IPS DF 4.7 (cell line): ENCODE measurements at regions not wholly inside any gene's neighbourhood (a gene's known extent, or its start where the extent isn't known, plus 50 kb on each side); places are given as distances from the start of the nearest gene placed in this dataset.
"Not testable (repeated sequence)": the region's sequence is repeated elsewhere in the genome, so short reads cannot be mapped to it uniquely, and the experiment has no call there.

Experiments
- DNase-seq: peaks from one replicate; pipeline ENCODE4 v3.0.0-alpha.2; 2013; ENCODE audit warnings: low spot score; ENCODE audit errors: extremely low read depth

DNA sequence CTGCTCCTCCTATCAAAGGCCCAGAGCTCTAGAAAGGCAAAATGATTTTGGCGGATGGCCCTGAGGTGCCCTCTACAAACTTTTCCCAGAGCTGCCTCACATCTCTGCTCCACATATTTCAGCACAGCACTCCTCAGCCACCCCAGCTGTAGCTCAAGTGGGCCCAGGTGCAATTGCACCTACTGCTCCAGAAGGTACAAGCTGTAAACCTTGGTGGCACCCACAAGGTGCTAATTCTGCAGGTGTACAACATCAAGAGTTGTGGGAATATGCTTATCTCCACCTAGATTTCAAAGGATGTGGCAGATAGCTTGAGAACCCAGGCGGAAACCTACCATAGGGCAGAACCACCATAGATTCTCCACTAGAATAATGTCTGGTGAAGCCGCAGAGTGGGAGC, 432.2 kb downstream of the TMEM232 start:
- no peak for DNase-seq

DNA sequence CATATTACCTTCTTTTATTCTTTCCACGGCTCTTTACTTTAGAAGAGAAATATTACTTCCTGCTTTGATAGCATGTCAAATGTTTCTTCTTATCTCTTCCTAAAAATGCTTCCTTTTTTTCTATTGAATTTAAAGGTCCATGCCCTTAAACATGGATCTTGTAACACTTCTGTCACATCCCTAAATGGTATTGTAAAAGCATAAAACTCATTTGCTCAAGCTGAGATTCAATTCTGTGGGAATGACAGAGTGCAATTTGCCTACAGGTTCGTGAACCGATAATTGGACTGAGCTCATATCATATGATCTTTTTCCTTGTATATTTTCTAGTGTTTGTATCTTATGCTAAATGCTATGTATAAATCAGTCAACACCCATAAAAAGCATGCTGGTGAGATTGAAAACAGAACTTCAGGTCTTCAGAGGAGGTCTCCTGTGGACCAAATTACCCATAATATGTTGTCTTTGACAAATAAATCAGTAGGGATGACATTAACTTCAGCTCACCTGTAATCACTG, 429.3 kb downstream of the TMEM232 start:
- no peak for DNase-seq

DNA sequence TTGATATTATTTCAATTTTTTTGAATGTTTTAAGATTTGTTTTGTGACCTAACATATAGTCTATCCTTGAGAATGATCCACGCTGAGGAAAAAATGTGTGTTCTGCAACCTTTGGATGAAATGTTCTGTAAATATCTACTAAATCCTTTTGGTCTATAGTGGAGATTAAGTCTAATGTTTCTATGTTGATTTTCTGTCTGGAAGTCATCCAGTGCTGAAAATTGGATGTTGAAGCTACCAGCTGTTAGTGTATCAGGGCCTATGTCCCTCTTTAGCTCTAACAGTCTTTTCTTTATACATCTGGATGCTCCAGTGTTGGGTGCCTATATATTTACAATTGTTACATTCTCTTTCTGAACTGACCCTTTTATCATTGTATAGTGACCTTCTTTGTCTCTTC, 422.3 kb downstream of the TMEM232 start:
- DNase-seq = no peak

DNA sequence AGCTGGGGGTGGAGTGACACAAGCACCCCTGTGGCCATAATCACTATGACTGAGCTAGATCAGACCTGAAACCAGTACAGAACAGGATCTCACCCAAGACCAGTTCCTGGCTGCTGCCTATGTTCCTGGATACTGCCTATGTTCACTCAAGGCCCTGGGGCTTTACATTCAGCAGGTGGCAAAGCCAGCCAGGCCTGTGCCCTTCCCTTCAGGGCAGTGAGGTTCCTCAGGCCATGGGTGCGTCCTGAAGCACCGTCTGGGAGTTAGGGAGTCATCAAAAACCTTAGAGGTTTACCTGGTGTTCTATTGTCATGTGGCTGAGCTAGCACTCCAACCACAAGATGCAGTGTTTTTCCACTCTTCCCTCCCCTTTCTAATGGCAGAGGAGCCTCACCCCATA, 419.8 kb downstream of the TMEM232 start:
- no peak for DNase-seq

DNA sequence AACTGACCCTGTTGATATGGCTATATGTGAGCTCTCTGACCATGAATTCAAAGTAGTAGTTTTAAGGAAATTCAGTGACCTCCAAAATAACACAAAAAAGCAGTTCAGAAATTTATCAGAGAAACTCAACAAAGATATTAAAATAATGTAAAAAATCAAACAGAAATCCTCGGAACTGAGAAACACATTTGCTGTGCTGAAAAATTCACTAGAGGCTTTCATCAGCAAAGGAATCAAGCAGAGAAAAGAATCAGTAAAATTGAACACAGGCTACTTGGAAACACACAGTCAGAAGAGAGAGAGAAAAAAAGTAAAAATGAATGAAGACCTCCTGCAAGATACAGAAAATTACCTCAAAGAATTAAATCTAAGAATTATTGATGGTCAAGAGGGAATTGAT, 417.2 kb downstream of the TMEM232 start:
- DNase-seq = no peak

DNA sequence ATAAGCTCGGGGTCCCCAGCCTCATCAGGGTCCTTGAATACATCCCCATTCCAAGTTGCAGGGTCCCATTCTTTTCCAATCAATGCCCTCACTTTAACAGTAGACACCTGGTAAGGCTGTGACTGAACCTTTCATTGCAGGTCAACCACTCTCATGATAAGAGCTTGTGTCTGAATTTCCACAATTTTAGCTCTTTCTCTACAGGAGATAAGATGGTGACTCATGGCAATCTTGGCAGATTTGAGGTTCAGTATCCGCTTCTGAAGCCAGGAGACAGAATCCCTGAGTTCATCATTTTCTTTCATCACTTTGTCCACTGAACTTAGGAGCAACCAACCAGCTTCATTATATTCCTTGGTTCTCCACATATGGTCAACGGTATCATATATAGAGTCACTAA, 409.9 kb downstream of the TMEM232 start:
- not testable (repeated sequence) for DNase-seq

DNA sequence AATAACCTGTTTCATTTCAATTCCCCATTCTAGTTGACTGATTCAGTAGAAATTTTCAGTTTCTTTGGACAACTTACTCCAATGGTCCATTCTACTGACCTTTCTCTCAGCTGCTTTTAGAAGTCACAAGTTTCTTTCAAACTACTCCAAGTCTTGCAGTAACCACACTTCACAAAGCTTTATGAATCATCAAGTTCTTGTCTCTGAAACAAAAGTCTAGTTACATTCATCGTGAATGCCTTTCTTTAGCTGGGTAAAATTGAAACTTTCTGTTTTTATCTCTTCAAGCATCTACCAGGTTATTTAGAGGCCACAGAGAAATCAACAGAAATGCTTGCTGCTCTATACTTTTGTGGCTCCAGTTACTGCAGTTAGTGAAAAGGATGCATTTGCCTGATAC, 405.4 kb downstream of the TMEM232 start:
- no peak for DNase-seq

DNA sequence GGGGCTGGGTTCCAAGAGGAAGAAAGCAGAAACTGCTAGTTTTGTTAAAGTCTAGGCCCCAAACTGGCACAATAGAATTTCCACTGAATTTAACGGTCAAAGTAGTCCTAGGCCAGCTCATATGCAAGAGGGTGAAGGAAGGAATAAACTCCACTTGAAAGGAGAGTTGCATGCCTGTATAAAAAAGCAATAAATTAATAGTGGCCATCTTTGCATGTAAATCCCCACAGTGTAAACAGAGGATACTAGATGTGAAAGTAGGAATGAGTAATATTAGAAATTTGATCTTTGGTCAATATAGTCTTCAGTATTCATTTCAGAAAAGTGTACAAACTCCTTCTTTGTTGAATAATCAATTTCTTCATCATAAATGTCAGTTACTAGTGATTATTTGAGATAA, 403.1 kb downstream of the TMEM232 start:
- no peak for DNase-seq

DNA sequence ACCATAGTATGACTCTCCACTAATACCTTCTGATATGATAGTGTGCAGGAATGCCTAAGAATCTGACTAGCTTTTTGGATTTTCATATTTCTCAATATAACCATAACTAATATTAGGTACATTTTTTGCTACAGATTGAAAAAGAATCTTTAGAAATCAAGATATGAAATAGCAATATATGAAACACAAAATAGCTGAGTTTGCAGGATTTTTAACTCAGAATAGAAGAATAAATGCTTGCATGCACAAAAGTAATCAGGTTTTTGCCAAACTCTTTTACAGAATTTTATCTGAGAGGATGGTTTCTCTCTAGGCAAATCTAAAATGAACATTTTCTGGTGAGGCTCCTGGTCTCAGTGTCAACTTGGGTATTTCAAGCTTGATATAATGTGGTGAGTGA, 402.6 kb downstream of the TMEM232 start:
- no peak for DNase-seq

DNA sequence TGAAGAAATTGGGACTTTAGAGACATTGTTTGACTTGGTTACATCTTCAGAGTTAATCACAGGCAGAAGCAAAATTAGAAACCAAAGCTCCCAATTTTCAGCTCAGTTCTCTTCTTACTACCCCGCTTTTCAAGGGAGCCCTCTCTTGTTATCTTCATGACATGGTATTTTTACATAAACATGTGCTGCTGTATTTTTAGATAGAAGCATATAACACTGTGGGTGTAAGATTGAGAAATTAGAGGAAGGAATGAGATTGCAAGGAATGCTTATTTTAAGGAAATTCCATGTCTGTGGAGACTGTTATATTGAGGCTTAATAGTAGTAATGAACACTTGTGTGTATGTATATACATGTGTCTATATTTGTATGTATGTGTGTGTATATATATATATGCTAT, 401.6 kb downstream of the TMEM232 start:
- DNase-seq = no peak

DNA sequence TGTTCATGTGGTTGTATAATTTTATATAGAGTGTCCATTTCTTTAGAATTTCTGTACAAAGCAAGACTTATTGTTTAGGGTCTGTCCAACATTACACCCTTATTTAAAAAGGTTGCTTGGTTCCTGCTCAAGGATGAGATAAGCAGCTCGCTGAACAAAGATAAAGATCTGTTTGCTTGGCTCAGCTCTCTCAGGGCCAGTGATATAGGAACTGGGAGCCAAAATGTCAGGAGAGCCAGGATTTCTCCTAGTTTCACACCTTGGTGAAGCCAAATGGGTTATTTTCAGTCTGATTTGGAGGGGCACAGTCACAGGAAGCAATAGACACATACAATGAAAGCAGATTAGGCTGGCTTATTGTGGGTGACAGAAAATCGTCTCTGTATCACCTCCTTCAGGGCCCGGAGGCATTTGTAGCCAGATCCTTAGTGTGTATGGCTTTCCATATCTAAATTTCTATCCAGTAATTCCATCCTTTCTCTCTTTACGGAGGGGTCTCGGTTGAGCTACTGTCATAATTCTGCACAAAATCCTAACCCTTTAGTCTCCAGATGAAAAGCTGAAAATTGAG, 396.4 kb downstream of the TMEM232 start:
- no peak for DNase-seq

DNA sequence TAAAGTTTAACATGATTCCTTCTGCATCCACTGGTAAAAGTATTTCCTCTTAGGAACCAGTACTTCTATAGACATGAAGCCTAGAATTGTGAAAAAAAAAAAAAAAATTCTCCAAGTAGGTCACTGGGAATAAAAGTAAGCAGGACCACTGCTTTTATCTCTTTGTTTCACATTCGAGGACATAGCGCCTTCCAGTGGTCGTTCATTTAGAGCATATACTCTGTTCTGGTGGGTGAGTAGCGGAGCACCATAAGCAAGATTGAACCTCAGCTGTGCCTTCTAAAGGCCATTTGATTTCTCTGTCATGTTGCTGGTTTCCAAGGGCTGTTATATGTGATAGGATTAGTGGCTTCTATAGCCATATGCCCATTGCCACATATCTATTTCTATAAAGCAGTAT, 393.1 kb downstream of the TMEM232 start:
- peak; percentile 51 for DNase-seq

DNA sequence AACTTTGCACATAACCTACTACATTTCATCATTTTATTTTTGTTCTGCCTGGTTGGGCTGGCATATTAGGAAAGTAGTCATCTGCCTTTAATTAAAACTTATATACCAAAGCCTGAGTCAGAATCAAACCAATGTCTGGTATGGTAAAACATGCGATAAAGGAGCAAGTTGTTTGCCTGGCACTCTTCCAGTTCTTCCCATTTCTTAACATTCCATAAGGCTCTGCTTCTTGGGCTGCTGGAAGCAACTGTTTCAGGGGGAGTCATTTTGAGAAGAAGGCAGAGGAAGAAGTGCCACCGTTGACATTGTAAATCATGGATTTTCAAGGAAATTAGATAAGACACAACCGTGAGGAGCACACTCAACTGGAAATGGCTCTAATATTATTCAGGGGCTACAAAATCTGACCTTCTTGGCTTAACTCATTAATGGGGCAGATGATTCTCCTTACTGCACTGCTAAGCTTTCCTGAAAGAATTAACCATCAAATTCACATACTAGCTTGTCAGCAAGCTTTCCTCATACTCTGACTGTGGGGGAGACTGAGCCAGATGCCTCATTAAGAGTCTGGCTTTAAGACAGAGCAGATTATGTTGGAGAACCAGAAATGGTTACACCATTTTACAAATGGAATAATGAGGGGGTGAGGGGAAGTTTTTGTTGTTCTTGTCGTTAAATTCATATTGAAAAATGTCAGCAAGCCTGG, 391.0 kb downstream of the TMEM232 start:
- no peak for DNase-seq

DNA sequence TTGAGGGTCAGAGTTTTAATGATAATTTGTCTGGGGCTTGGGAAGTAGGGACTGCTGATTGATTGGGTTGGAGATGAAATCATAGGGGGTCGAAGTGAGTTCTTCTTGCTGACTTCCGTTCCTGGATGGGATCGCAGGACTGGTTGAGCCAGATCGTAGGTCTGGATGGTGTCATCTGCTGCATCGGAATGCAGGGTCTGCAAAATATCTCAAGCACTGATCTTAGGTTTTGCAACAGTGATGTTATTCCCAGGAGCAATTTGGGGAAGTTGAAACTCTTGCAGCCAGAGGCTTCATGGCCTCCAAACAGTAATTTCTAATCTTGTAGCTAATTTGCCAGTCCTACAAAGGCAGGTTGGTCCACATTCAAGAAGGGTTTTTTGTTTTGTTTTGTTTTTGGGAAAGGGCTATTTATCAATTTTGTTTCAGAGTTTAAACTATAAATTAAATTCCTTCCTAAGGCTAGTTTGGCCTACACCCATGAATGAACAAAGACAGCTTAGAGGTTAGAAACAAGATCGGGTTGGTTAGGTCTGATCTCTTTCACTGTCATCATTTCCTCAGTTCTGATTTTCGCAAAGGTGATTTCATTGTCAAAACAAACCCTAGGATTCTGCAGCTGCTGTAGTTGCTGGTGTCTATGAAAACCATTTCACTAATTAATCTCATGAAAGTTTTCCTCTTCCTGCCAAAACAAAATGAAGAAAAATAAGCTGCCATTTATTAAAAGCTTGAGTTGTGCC, 388.0 kb downstream of the TMEM232 start:
- DNase-seq = no peak

DNA sequence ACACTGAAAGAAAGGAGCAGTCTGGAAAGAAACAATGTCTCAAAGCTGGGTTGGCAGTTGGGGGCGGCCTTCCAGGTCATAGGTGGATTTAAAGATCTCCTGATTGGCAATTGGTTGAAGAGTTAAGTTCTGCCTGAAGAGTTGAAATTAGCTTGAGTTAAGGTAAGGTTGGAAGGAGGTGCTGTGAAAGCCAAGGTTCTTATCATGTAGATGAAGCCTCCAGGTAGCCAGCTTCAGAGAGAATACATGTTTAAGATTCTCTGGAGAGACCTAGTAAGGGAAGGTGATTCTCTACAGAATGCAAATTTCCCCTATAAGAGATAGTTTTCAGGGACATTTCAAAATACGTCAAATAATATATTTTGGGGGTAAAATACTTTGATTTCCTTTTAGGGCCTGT, 387.1 kb downstream of the TMEM232 start:
- DNase-seq = no peak

DNA sequence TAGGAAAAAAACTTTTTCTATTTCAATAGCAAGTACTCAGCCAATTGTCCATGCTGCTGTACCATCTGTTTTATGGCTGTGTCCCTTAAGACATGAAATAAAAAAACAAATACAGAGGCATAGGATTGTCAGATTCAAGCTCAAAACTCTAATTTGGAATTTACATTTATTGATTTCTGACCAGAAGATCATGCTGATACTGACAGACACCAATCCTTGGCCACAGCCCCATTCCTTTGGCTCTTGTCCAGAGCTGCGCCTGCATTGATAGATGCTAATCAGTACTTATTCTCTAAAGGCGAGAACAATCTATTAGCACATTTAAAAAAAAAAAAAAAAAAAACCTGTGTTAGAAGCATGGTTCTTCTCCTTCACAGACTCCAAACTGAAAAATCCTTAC, 384.6 kb downstream of the TMEM232 start:
- no peak for DNase-seq

DNA sequence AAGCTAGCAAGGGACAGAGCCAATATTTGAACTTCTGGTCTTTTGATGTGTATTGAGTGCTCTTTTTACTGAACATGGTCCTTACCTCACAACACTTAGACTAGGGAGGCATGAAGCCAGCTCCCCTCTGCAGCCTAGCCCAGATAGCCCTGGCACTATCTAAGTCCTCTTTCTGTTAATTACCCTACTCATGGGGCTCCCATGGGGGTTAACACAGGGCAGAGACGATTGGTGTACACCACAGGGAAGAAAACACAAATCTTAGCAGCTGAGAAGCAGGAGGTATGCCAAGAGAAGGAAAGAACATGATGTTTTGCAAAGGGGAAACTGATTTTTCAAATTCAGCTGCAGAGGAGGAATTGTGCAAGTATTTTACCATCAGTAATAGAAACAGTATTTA, 383.8 kb downstream of the TMEM232 start:
- no peak for DNase-seq

DNA sequence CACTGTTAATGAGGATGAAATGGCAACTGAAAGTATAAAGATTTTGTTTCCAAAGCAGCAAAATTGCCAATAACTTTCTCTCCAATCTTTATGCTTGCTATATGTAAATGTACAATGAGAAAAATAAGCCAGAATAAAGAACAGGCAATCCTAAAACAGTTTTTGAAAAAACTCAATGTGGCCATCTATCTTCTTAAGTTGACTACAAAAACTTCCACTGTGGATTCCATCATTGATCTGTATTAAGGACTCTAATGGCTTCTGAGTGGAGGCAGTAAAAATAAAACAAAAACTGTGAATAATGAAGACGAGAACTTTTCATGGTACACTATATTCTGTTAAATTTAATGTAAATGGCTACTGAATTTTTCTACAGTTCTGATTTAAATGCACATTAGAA, 382.9 kb downstream of the TMEM232 start:
- DNase-seq = no peak

DNA sequence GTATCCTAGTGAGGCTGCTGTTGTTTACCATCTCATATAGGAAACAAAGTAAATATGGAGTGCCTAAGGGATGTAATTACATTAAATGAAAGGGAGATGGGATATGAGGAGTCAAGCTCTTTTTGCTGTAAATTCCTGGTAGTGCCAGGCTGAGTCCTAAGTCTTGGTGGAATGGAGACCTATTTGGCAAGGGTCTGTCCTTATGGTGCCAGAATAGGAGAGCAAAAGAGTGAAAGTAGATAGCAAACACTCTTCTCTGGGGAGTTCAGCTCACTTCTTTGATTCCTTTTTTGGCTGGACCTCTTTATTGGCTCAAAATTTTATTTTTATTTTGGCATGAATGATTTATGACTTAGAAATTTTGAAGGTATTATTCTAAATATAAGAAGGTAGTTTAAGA, 380.8 kb downstream of the TMEM232 start:
- DNase-seq = no peak

DNA sequence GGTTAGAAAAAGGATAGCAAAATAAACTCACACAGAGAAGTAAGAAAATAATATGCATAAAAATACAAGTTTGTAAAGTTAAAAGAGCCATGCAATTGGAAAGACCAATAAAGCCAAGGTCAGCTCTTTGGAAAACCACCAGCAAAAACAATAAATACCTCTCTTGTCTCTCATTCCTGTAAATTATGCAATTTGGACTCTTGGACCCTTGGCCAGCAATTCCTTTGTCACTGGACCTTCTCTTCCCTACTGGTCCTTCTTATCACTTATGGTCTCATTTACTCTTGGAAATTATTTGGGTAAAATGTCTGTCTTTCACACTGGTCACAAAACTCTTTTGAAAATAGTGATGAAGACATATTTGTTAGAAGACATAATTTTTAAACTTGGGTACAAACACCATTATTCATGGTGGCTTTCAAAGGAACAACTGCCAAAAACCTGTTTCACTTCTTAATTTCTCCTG, 379.5 kb downstream of the TMEM232 start:
- DNase-seq = no peak

DNA sequence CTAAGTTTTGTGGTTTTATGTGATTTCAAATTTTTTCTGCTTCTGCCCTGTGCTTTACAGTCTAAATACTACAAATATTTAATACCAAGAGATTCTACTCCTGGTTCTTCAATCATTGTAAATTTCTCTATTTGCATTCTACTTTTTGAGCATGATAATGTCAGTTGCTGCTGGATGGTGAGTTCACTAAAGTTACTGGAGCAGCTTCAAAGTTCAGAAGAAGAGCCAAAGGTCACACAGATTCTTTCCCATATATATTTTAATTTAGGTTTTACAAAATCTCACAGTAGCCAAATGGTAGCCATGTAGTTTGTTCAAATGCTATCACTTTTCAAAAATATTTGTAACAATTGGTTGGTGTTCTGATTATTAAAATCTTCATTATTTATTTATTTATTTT, 378.7 kb downstream of the TMEM232 start:
- no peak for DNase-seq

DNA sequence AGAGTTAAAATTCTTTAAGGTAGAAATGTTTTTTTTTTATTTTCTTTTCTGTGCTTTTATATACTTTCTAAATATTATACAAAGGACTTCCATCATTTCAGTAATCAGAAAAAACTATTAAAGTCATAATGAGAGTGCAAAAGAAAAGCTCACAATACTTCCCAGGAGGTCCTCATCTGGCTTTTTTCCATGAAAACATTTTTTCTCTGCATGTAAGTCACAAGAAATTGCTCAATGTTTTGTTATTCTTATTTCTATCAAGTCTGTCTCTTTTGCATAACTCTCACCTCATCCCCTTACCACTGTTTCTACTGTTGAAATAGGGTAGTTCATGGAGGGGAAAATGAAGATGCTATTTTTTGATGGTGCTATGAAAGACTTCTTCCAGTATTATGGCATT, 375.0 kb downstream of the TMEM232 start:
- DNase-seq = no peak

DNA sequence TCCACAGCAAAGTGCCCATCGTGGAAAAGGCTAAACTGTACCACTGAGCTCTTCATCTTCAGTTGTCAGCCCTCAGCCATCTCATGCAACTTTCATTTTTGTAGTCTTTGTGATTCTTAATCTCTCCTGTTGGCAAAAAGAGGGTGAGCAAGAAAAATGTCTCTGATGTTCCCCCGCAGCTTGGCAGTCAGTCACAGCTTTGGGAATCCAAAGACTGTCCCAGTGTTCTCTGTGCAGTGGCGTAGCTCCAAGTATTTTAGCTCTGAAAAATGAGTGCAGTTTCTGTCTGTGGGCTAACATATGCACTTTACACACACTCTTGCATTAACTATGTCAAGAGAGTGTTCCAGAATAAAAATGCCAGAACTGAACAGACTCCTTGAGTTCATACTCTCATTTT, 372.2 kb downstream of the TMEM232 start:
- DNase-seq = no peak
